ENCODE measurements at regions not wholly inside any gene's neighbourhood (a gene's known extent, or its start where the extent isn't known, plus 50 kb on each side); places are given as distances from the start of the nearest gene placed in this dataset.

DNA sequence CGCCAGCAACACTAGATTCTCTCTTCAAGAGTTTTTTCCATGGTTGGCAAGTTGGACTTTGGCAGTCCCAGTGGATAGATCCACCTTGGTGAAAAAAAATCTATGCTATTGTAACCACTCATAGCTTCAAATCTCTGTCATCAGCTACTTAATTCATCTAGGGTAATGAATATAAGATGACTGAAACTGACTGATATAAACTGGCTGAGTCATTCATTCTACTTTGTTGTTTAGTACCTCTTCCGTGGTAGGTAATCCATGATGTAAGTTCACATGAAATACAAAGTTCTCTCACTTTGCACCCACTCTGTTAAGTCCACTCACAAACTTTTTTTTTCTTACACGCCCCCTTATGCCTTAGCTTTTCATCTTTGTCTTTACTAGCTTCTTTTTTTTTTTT, 1381.5 kb downstream of the SLITRK5 start:
- no peak for ATAC-seq
- Histone ChIP-seq H2AFZ (ENCODE audit: low read depth, low read length) (no peak overlapping the region), H3K79me2 (ENCODE audit: control insufficient read depth, insufficient read depth, low read length) (no peaks in the 10 kb centered on the region), H3K4me2 (ENCODE audit: insufficient read depth, low read length) (no peak overlapping the region), H3K27ac (ENCODE audit: extremely low read depth, low read depth, low read length) (no peak overlapping the region), H3K4me1 (replicated peaks in 1 of 2; ENCODE audit: control insufficient read depth in 2 of 2, insufficient read depth in 2 of 2, low read length in 2 of 2) (no peaks in the 10 kb centered on the region), H3K27me3 (ENCODE audit: control insufficient read depth in 2 of 2, insufficient read depth in 2 of 2, low read length in 2 of 2) (no peaks in the 10 kb centered on the region), H3K4me3 (no peak overlapping the region), H3K9ac (ENCODE audit: insufficient read depth in 1 of 2, low read depth in 2 of 2, low read length in 2 of 2) (no peak overlapping the region), H3K9me3 (replicated peaks; ENCODE audit: control insufficient read depth, insufficient read depth, low read depth, low read length) (no peaks in the 10 kb centered on the region), H4K20me1 (replicated peaks; ENCODE audit: control insufficient read depth, insufficient read depth, low read length) (no peaks in the 10 kb centered on the region), H3K9me1 (ENCODE audit: control insufficient read depth, insufficient read depth, low read length) (no peaks in the 10 kb centered on the region), H3K36me3 (ENCODE audit: control insufficient read depth, insufficient read depth, low read length) (no peaks in the 10 kb centered on the region)
- no peak for DNase-seq (ENCODE audit: extremely low read depth in 1 of 4, low spot score in 3 of 4)
- ChIA-PET POLR2A (no interaction called here), CTCF (ENCODE audit: low intra/inter-chr PET ratio) (no interaction called here)
- in situ Hi-C loops (cut with MboI), result no loop called here
- FAIRE-seq, result no peak
- 0% methylated on average over 3 of the region's 3 CpGs for WGBS (ENCODE audit: insufficient coverage, low coverage, missing lambda C conversion rate)
- BruUV-seq (replicated peaks), result no TSS peak
- intact Hi-C loops (cut with micrococcal nuclease), result no loop called here
- TF ChIP-seq E2F3 (CRISPR knock-in tag; IDR thresholded peaks at IDR 0.05) (no peak), CBFB (CRISPR knock-in tag; IDR thresholded peaks at IDR 0.05) (no peak), BRCA1 (IDR thresholded peaks at IDR 0.05) (no peak), BRCA1 (CRISPR knock-in tag; IDR thresholded peaks at IDR 0.05) (no peak), ZFPM2 (CRISPR knock-in tag; IDR thresholded peaks at IDR 0.05) (no peak), HLTF (IDR thresholded peaks at IDR 0.05) (no peak), NELFE (IDR thresholded peaks at IDR 0.05; ENCODE audit: insufficient read depth, insufficient read length) (no peak), ZNF12 (CRISPR knock-in tag; IDR thresholded peaks at IDR 0.05) (no peak), EWSR1 (IDR thresholded peaks at IDR 0.05; ENCODE audit: borderline replicate concordance, low read depth, partially characterized antibody) (no peak), ARHGAP35 (IDR thresholded peaks at IDR 0.05; ENCODE audit: partially characterized antibody) (no peak), SMARCA5 (IDR thresholded peaks at IDR 0.05) (no peak), HCFC1 (IDR thresholded peaks at IDR 0.05; ENCODE audit: low read depth, low read length) (no peak), MBD2 (IDR thresholded peaks at IDR 0.05; ENCODE audit: borderline replicate concordance, low read depth) (no peak), ZNF696 (CRISPR knock-in tag; conservative IDR thresholded peaks at IDR 0.05) (no peak), U2AF1 (optimal IDR thresholded peaks at IDR 0.05; ENCODE audit: low read depth, low read length) (no peak), HSF4 (CRISPR knock-in tag; IDR thresholded peaks at IDR 0.05; ENCODE audit: borderline replicate concordance) (no peak)
- TF ChIP-seq, protein P1, sequence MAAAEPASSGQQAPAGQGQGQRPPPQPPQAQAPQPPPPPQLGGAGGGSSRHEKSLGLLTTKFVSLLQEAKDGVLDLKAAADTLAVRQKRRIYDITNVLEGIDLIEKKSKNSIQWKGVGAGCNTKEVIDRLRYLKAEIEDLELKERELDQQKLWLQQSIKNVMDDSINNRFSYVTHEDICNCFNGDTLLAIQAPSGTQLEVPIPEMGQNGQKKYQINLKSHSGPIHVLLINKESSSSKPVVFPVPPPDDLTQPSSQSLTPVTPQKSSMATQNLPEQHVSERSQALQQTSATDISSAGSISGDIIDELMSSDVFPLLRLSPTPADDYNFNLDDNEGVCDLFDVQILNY (CRISPR knock-in tag; IDR thresholded peaks at IDR 0.05), result no peak
- TF ChIP-seq, protein P2, sequence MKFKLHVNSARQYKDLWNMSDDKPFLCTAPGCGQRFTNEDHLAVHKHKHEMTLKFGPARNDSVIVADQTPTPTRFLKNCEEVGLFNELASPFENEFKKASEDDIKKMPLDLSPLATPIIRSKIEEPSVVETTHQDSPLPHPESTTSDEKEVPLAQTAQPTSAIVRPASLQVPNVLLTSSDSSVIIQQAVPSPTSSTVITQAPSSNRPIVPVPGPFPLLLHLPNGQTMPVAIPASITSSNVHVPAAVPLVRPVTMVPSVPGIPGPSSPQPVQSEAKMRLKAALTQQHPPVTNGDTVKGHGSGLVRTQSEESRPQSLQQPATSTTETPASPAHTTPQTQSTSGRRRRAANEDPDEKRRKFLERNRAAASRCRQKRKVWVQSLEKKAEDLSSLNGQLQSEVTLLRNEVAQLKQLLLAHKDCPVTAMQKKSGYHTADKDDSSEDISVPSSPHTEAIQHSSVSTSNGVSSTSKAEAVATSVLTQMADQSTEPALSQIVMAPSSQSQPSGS (CRISPR knock-in tag; IDR thresholded peaks at IDR 0.05), result no peak
- TF ChIP-seq, protein P3, sequence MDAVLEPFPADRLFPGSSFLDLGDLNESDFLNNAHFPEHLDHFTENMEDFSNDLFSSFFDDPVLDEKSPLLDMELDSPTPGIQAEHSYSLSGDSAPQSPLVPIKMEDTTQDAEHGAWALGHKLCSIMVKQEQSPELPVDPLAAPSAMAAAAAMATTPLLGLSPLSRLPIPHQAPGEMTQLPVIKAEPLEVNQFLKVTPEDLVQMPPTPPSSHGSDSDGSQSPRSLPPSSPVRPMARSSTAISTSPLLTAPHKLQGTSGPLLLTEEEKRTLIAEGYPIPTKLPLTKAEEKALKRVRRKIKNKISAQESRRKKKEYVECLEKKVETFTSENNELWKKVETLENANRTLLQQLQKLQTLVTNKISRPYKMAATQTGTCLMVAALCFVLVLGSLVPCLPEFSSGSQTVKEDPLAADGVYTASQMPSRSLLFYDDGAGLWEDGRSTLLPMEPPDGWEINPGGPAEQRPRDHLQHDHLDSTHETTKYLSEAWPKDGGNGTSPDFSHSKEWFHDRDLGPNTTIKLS (IDR thresholded peaks at IDR 0.05; ENCODE audit: borderline replicate concordance, low read depth), result no peak

Measured in K562 (cell line).